GM12874 (cell line): ENCODE measurements at regions not wholly inside any gene's neighbourhood (a gene's known extent, or its start where the extent isn't known, plus 50 kb on each side); places are given as distances from the start of the nearest gene placed in this dataset.

ENCODE experiments used
- TF ChIP-seq, protein P1 (sequence below): IDR thresholded peaks from 2 replicates; pipeline ENCODE4 v1.5.1; 2011; ENCODE audit warnings: low read depth, mild to moderate bottlenecking, control low read depth, low read length, moderate library complexity; ENCODE audit not compliant: insufficient read depth

DNA sequence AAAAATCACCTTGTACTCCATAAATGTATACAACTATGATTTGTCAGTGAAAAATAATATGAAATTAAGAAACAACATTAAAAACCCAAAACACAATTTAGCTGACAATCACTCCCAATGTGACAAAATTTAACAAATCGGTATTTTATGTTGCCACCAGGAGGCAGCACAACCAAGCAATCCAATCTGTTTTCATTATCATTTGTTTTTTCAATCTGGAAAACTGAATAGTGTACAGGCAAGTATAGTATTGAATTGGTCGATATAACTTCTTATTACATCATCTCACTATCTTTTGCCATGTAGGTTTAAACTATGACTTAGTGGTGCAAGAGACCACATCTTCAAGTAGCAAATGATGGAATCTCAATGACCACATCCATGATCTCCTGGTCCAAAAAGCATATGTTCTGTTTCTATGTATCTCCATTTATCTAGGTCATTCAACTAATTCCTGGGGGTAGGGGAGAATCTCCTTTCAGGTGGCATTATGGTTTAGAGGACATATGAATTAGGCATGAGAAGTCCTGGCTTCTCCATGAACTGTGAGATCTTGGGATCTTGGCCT is 112.9 kb upstream of the AGA start:
- TF ChIP-seq, protein P1, sequence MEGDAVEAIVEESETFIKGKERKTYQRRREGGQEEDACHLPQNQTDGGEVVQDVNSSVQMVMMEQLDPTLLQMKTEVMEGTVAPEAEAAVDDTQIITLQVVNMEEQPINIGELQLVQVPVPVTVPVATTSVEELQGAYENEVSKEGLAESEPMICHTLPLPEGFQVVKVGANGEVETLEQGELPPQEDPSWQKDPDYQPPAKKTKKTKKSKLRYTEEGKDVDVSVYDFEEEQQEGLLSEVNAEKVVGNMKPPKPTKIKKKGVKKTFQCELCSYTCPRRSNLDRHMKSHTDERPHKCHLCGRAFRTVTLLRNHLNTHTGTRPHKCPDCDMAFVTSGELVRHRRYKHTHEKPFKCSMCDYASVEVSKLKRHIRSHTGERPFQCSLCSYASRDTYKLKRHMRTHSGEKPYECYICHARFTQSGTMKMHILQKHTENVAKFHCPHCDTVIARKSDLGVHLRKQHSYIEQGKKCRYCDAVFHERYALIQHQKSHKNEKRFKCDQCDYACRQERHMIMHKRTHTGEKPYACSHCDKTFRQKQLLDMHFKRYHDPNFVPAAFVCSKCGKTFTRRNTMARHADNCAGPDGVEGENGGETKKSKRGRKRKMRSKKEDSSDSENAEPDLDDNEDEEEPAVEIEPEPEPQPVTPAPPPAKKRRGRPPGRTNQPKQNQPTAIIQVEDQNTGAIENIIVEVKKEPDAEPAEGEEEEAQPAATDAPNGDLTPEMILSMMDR = peak; percentile 47

DNA sequence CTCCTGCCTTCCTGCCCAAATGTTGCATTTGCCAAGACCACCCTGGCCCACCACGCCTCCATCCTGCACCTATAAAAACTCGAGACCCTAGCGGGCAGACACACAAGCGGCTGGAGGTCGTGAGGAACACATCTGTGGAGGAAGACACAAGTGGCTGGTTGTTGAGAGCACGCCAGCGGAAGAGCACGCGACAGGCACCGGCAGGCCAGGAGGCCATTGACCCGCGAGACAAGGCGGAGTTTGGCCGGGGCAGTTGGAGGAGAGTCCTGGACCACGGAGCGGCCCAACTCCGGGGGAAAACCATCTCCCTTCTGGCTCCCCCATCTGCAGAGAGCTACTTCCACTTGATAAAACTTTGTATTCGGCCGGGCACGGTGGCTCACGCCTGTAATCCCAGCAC is 115.2 kb upstream of the AGA start:
- TF ChIP-seq, protein P1 = no peak

DNA sequence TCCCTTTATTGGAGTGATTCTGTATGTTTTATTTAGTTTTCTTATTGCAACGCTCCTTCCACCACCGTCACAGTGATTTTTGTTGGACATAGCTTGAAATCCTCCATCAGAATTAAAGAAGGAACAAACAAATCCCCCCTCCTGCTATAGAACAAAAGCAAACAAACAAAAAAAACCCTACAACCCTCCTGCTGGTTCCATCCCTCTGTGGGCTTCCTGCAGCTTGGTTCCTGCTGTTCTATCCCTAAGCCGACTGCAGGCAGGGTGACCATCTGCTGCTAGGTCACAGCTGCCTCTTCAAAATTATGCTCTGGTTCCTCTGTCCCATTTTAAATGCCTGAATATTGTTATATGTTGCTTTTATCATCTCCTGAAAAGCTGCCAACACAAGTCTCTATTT is 116.8 kb upstream of the AGA start:
- TF ChIP-seq, protein P1 = no peak

DNA sequence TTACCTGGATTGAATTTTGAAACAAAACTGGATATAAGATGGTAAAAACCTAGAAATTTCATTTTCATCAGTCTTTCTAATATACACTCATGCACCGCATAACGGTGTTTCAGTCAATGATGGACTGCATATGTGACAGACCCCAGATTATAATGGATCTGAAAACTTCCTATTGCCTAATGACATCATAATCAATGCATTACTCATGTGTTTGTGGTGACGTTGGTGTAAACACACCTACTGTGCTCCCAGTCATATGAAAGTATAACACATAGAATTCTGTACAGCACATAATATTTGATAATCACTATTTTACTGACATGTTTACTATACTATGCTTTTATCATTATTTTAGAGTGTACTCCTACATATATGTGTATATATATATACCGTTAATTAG is 119.9 kb upstream of the AGA start:
- TF ChIP-seq, protein P1 = no peak

DNA sequence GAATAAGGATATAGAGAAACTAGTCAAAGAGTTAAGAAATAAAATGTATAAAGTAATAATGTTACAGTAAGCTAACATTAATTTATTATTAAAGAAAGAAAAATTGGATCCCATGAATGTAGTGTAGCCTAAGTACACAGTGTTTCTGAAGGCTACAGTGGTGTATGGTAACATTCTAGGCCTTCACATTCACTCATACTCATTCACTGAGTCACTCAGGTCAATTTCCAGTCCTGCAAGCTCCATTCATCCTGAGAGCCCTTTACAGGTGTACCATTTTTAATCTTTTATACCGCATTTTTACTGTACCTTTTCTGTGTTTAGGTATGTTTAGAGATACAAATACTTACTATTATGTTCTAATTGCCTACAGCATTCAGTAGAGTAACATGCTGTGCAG is 120.6 kb upstream of the AGA start:
- TF ChIP-seq, protein P1 = no peak

DNA sequence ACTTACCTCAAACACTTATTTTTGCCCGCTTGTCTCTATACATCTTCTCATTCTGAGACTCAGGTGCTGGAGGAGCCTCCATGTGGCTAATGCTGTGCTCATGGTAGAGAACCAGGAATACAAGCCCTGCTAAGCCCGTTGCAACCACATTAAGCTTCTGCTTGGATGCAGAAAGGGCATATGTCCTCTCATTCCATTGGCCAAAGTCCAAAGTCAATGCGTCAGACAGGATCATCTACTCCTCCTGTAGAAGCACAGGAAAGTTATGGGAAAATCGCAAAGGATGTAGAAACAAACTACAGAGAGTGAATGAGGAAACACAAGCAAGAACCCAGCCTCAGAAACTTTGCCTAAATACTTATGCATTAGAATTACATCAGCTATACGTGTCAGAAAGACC is 124.5 kb upstream of the AGA start:
- TF ChIP-seq, protein P1 = no peak

DNA sequence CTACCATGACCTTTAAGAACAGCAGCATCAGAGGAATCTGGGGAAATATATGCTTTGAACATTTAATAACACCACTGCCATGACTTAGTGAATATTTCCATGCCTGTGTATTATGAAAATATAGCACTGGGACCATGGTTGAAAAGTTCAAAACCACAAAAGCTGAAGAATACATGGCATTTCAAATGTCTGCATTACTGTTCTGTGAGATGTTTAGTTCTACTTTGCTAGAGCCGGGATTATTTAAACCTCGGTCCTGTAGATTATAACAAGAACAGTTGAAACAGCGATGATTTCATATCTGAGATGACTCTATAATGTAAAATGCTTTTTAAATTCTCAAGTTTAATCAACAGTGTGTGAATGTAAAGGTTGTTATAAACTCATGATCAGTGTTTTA is 126.7 kb upstream of the AGA start:
- TF ChIP-seq, protein P1 = no peak

DNA sequence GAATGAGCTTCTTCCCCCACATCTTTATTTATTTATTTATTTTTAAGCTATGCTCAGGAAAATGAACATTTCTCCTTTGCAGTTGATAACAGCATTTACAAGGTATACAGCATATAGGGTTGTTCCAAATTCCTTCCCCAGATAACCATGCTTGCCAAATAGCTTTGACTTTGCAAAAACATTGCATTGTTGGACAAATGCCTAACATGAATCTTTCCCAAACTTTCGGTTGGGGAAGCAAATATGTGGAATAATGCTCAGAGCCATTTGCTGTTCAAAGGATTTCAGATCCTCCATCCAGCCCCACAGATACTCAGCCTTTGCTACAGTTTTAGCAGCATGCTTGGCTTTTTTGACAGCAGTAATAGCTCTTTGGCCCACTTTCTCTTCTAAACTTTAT is 127.2 kb upstream of the AGA start:
- TF ChIP-seq, protein P1 = no peak
